Bone marrow (tissue), 2 donors: ENCODE measurements at regions not wholly inside any gene's neighbourhood (a gene's known extent, or its start where the extent isn't known, plus 50 kb on each side); places are given as distances from the start of the nearest gene placed in this dataset.

Experiments used
- DNase-seq, 2 donors: peaks; one replicate each; lab custom pipeline; 2025; lab: John Stamatoyannopoulos, UW

DNA sequence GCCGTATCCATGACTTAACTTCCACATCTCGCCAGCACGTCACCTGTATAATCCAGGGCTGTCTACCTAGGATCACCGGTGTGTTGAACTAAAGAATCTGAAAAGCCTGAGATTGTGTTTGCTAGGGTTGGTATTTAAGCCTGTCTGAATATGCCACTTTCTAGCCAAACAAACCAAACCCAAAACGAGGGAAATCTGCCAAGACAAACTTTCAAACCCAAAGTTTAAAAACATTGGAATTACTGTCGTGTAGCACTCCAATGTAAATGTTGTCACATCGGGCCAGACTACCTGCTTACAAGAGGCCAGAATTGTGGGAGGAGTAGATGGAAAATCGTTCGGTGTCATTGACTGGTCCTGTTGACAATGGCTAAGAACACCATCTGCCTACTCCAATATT is 747.8 kb downstream of the EFNB2 start:
- no peak for DNase-seq

DNA sequence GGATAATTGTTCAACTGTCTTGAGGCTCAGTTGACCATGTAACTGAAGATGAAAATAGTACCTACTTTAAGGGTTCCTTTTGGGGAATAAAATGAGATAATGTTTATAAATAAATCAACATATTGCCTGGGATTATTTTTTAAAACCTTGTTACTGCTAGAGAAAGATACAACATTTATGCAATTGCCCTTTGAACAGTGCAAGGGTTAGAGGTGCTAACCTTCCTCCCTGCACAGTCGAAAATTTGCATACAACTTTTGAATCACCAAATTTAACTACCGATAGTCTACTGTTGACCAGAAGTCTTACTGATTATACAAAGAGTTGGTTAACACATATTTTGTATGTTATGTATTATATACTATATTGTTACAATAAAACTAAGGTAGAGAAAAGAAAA is 750.0 kb downstream of the EFNB2 start:
- DNase-seq, result no peak

DNA sequence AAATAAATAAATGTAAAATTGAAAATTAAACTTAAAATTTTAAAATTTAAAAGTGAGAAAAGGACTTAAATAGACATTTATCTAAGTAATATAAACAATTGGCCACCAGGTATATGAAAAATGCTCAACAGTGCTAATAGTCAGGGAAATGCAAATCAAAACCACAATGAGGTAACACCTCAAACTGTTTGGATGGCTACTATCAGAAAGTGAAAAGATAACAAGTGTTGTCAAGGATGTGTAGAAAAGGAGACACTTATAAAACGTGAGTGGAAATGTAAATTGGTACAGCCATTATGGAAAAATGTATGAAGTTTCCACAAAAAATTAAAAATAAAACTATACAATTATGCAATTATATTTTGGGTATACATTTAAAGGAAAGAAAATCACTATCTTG is 752.2 kb downstream of the EFNB2 start:
- DNase-seq, result no peak

DNA sequence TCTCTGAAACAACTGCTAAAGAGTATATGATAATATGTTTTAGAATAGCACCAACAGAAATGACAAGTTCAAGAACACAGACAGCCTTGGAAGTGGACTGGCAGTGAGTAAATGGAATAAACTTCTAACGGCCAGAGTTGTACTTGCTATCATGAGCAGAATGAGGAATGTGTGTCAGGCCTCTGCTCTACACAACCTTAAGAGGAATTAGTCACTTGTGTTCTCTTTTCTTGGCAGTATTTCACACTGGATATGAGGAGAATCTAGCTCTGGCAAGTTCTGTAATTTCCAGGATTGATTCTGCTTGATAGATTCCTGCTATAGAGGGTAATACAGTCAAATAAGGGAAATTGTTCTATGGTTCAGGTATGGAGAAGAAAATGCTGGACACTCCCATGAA is 757.3 kb downstream of the EFNB2 start:
- DNase-seq, result no peak

DNA sequence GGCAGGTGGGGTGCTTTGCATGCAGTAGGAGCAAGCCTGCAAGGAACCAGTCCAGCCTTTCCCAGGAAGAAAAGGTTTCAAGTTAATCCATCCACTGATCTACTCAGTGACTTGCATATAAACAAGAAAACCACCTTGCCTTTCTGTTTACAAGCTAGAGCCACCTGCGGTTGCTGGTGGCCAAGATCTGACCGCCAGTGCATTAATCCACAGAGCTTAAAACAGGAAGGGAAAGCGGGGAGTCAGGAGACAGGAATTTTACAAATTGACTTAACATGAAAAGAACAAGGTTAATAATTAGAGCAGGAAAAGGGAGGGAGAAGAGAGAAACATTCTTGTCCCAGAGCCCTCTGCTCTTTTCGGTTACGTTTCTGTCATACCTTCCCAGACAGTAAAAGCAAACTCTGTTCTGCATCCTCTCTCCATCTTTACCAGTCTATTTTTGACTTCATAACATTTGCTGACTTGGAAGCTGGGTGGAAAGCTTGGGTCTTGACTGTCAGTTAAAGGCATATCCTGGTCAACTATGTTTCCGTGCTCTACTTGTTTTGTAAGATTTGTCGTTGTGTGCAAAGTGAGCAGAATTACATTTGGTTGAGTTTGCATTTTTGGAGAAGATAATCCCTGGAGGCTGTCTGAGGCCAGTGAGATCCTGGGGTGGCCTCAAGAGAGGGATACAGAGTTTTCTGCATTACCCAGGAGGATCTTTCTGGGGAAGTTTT is 760.6 kb downstream of the EFNB2 start:
- no peak for DNase-seq

DNA sequence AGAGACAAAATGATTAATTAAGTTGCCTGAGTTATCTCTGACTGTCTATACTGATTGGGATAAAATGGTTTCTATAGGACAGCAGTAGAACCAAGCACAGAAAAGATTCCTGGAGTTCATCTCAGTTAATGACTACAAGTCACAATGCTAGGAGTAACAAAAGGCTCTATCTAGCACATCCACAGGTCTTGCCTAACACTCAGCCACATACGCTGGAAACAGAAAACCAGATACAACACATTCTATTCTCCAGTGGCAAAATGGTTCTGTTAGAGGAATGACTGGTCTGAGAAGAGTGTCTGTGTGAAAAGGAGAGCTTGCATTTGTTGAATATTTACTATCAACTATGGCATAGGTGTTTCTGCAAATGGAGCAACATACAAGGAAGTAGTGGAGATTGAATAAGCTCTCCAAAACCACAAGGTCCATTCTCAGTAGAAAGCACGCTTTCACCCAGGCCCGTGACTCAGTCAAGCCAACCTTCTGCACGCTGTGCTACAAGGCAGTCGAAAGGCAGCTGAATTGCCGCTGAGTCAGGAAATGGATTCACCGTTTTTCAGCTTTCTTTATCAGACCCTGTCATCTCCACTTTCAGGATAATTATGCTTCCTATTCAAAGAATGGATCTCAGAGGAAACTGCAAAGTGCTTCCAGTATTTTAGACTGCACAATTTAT is 761.5 kb downstream of the EFNB2 start:
- no peak for DNase-seq

DNA sequence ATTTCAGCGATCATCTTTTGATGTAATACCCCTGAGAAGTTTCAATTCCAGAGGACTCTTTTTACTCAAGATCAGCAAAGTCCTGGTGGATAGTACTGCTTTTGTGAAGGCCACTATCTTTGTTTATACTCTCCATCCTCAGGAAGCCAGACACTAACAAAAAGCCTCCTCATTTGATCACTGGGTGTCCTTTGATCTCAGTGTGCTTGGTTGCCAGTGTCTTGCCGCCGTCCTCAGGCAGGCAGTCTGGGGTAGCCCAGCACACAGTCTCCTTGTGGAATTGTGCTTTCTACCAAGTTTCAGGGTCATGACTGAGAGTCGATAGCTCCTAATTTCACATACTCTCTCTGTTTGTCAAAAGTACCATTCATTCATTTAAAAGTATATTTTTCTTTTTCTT is 762.2 kb downstream of the EFNB2 start:
- no peak for DNase-seq

DNA sequence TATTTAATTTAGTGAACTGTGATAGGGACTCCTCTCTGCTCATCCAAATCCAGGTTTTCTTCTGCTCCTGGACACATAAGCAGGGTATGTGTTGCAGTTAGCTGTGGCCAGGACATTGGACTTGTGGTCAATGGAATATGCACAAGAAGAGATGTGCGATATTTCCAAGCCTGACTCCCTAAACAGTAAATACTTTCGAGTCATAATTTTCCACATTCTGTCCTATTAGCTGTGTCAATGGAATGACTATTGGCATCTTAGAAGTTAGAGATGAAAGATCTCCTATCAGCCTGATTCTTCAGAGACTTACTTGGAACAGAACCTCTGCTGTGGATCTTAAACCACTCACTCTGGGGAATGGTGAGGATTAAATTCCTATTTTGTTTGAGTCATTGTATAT is 771.0 kb downstream of the EFNB2 start:
- DNase-seq, result no peak

DNA sequence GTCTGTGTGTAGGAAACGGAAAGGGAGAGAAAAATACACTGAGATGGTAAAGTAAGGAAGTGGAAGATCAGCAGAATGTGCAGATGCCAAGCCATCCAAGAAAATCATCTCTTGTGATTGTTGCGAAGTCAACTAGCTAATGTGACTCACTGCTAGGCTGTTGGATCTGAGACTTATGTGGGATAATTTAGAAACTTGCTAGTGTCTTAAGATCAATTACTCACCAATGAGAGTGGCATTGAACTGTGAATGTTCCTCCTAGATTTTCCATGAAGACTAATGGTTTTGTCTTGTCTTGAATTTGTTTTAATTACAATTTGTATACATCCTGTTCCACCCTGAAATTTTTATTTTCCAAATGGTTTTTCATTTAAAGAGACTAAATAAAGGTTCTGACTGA is 771.6 kb downstream of the EFNB2 start:
- DNase-seq, result no peak

DNA sequence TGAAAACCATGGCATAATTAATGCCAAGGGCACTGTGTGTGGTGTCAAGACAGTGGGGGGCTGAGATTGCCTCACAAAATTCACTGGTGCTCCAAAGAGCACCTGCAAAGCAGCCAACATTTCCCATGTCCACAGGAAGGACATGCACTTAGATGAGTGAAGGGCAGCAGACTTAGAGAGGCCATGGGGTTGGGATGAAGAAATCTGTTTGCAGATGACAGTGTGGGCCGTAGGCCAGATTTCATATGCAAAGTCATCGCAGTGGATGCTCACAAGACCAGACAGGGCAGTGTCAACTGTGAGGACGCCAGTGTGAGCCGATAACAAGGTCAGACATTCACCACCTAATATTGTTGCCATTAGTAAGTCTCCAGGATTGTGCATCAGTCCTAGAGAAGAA is 773.4 kb downstream of the EFNB2 start:
- DNase-seq, result no peak

DNA sequence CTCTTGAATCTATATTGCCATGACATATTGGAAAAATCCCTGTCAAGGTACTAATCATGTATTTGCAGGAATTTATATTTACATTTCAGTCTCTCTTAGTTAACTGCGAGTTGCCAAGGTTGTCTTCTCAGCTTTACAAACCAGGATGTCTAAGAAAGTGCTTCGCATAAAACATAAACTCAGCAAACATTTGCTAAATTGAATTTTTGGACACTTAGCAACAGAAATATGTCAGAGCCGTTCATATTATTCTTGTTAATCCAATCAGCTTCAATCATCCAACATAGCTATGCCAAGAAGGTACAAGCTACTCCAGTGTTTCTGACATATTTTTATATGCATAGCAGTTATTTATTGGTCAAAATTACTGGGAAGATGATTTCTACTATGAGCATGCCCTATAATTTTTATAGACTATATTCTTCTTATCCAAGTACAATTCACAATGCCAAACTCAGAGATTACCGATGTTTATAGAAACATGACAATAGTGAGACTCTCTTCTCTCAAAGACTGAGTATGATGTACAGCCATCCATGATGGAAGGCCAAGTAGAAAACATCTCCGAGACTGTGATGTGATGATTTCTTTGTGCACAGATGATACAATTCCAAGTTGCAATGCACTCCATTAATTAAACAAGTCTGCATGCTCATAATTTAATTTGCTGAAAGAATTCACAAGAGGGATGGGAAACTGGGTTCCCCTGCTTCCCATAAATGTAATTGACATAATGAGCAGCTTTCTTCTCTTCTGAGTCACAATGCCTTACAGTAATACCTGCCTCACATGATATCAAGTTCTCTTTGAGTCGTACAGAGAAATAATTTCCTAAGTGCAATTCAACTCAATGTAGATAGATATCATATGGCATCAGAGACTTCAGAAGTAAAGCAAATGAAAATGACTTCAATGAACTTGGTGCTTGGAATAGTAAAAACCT is 776.3 kb downstream of the EFNB2 start:
- DNase-seq, result no peak

DNA sequence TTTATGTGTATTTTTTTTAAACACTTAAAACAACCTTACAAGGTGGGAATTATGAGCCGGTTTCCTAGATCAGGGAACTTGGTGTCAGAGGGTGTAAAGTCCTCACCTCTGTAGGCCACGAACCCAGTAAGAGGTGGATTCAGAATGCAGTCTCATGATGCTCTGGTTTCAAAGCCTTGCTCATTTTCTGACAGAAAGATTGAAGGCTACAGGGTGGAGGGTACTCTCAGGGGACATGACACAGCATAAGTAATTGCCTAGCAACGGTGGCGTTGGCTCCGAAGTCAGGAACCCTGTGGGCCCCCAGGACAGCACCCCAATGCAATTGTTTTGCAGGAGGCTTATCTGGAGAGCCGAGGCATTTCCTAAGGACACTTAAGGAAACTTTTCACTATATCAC is 794.7 kb downstream of the EFNB2 start:
- no peak for DNase-seq

DNA sequence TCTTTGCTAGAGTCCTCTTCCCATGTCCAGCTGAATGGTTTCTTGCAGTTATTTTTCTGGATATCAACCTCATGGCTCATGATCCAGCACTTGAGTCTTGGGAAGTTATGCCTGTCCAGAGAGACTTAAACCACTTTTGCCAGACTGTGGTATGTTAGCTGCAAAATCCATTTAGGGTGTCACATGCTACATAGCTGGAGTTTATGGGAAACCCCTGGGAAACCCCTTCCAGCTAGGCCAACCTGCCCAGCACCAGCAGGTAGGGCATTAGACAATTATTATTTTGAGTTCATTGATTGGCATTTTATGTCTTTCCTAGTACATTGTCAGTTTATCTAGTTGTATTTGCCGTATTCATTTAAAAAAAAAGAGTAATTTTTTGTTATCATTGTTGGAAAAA is 797.8 kb downstream of the EFNB2 start:
- no peak for DNase-seq

DNA sequence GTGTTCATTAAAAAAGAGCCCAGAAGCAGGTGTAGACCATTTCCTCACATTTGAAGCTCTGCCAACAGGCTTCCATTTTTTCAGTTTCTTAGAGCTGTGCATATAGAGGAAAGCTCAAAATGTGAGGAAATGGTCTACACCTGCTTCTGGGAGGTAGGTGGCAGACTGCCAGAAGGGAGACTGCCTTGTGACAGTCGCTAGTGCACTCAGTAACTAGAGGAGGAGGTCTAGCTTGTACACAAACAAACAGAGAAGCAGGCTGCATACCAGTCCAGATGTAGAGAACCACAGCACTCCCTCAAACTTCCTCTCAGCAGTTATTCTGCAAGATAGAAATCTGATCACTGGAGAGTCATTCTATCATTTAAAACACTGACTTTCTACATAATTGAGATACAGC is 800.2 kb downstream of the EFNB2 start:
- DNase-seq, result no peak

DNA sequence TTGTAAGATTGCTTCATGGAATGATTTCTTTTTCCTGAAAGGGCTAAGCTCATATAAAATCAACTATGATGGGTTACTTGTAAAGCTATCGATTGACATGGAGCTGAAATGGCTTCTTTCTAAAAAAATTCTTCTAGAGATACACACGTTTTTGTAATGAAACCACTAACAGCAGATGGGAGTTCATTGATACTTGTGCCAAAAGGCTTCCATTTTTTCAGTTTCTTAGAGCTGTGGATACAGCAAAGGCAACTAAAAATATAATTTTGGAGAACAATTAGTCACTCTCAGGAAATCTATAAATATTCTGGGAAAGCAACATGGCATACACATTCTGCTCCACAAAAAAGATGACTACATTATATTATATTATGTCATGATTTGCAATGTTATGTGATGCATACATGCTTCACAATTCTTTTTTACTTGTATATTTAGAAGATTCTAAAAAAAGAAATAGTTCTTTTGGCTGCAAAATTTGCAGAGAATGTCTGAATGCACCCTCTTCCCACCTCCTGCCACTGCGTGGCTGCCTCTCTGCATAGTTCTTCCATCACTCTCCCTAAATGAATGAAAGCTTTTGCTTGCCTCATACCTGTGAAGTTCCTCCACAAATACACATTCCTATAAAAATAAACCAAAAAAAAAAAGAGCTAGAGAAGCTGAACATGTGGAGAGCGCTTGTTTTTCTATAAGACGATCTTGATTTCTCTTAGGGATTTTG is 802.5 kb downstream of the EFNB2 start:
- DNase-seq, result no peak

DNA sequence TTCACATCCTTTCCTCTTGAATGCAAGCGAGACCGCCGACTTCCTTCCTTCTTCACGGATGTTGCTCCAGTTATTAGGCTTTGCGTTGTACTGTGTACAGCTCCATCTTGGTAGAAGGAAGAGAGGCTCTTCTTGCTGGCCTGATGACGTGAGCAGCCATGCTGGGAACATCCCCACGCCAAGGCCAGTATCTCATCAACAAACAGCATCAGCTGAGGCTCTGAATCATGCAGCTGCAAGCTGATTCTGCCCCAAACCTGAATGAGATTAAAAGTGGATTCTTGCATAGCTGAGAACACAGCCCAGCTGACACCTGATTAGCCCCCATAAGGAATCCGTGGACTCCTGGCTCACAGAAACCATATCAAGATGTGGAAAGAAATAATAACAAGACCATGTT is 809.6 kb downstream of the EFNB2 start:
- no peak for DNase-seq

DNA sequence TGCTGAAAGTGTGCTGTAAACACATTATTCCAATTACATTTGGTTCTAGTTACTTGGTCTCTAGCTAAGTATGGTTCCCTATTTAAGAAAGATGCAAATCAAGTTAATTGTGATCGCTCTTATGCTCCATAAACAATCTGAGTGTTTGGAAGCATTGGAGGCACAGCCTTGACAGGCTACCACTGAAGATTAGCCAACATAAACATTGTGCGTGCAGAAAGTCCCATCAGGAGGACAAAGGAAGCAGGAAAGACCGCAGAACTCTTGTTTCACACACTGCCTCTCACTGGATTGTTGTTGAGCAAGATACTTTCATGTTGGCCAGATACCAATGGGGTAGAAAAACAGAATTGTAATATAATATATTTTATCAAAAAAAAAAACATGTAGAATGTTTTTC is 814.4 kb downstream of the EFNB2 start:
- DNase-seq, result no peak

DNA sequence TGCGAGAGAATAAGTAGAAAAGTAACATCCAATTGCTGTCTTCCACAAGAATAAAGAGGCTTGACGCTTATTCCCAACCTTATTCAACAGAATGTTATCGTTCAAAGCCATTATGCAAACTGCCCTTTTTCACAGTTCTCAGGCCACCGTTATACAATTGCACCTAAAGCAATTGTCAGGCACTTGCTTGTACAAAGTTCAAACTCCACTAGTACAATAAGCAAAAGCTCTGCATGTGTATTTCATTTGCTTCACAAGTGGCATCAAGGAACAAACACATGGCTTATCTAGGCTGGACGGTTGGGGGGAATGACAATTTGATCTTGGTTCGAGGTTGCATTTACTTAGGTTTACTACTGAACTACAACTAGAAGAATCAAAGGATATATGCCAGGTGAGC is 815.6 kb downstream of the EFNB2 start:
- no peak for DNase-seq

DNA sequence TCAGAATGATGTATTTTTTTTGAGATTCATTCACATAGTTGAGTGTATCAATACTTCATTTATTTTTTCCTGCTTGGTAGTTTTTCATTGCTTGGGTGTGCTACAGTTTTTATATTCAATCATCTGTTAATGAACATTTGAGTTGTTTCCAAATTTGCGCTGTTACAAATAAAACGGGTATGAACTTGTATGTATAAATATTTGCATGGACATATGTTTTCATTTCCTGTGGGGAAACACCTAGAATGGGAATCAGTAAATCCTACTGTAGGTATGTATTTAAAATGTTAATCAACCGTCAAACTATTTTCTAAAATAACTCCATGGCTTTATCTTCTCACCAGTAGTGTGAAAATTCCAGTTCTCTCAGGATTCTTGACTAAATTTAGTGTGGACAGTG is 826.3 kb downstream of the EFNB2 start:
- DNase-seq, result no peak

DNA sequence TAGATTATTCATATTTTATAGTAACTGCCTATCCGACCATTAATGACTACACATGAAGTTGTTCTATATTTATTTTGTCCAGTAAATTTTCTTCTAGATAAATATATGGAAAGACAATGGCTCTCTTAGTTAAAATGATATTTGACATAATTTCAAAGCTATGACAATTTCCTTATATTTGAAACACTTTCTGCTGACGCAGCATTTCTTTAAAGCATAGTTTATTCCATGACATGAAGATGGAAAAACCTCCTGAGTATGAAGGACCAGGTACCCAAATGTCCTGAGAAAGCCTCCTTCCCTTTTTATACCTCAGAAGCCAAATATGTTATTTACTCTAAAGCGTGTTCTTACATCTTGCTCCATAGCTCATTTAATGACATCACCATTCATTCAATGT is 831.6 kb downstream of the EFNB2 start:
- DNase-seq, result no peak

DNA sequence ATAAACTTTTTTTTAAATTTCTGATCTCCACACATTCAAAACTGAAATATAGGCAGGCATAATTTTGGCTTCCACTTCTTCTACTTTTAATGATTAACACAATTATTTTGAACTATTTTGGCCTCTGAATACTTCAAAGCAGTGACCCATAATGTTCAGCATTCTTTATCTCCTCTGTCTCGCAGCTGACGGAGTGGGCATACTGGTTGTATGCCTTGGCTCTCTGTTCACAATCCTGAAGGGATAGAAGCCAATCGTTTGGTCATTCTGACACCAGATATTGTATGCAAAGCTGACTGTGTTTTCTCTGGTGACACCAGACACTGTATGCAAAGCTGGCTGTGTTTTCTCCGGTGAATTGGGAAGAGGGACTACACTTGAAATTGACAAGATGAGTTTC is 833.0 kb downstream of the EFNB2 start:
- no peak for DNase-seq

DNA sequence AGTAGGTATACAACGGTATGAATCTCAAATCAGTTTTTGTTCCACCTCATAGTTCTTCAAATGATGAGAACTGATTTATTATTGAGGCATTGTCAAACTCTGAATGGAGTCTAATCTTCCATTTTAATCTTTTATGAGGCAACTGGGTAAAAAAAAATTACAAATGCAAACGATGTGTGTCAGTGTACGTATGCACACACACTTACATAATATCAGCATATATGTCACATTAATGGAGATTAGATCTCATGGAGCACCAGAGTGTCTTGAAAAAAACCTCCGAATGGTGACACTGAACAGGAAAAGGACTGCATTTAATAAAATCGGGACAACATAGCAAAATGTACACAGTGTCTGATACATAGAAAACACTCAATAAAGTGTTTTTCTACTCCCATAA is 842.7 kb downstream of the EFNB2 start:
- no peak for DNase-seq
